Sigmoid colon (tissue), 4 donors: ENCODE measurements at regions not wholly inside any gene's neighbourhood (a gene's known extent, or its start where the extent isn't known, plus 50 kb on each side); places are given as distances from the start of the nearest gene placed in this dataset.

ENCODE experiments used
- EP300 ChIP-seq, 4 donors: sonication (generic); formaldehyde crosslinking; IDR thresholded peaks; one replicate each; pipeline ENCODE4 v1.6.1; 2017; ENCODE audit warnings: antibody characterized with exemption in 4 of 4
- POLR2A ChIP-seq, 2 donors: fragments of 450-650 bp; IDR thresholded peaks; one replicate each; pipeline ENCODE4 v1.6.1; 2016; ENCODE audit warnings: antibody characterized with exemption in 2 of 2, mild to moderate bottlenecking in 2 of 2, moderate library complexity in 2 of 2
- POLR2AphosphoS5 ChIP-seq, 4 donors: sonication (generic); formaldehyde crosslinking; IDR thresholded peaks; one replicate each; pipeline ENCODE4 v1.6.1; 2017; ENCODE audit warnings: antibody characterized with exemption in 4 of 4
- TF ChIP-seq, protein P1 (sequence below), 4 experiments: fragments of 450-650 bp in 3 of 4; fragments of 200-600 bp in 1 of 4; IDR thresholded peaks; one replicate each; pipeline ENCODE4 v1.5.1; 2016 to 2019; ENCODE audit warnings: antibody characterized with exemption in 4 of 4, mild to moderate bottlenecking in 3 of 4, moderate library complexity in 2 of 4

DNA sequence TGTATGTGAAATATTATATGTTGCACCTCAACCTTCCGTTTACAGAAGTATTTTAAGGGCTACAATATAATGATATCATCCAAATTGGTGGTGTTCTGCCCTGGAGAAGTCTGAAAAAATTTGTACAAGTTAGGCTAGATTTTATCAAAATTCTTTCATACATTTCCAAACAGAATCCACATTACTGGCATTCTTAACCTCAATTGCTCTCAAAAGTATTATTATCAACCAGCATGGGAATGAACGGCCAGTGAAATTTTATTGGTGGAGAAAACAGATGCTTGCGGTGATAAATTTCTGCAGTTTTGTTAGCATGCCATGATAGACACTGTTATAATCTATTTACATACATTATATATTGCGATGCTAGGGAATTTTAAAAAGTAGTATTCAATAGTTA lies 88.3 kb upstream of the TFPI start:
- TF ChIP-seq, protein P1, sequence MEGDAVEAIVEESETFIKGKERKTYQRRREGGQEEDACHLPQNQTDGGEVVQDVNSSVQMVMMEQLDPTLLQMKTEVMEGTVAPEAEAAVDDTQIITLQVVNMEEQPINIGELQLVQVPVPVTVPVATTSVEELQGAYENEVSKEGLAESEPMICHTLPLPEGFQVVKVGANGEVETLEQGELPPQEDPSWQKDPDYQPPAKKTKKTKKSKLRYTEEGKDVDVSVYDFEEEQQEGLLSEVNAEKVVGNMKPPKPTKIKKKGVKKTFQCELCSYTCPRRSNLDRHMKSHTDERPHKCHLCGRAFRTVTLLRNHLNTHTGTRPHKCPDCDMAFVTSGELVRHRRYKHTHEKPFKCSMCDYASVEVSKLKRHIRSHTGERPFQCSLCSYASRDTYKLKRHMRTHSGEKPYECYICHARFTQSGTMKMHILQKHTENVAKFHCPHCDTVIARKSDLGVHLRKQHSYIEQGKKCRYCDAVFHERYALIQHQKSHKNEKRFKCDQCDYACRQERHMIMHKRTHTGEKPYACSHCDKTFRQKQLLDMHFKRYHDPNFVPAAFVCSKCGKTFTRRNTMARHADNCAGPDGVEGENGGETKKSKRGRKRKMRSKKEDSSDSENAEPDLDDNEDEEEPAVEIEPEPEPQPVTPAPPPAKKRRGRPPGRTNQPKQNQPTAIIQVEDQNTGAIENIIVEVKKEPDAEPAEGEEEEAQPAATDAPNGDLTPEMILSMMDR (IDR thresholded peaks at IDR 0.05): no peak
- TF ChIP-seq POLR2A (IDR thresholded peaks at IDR 0.05) (no peak), EP300 (IDR thresholded peaks at IDR 0.05) (no peak), POLR2AphosphoS5 (IDR thresholded peaks at IDR 0.05) (no peak)
